Gastroesophageal sphincter (tissue), 4 donors: ENCODE measurements at regions not wholly inside any gene's neighbourhood (a gene's known extent, or its start where the extent isn't known, plus 50 kb on each side); places are given as distances from the start of the nearest gene placed in this dataset.
A peak's percentile ranks its signal among the peaks of the same experiment; 100 is the strongest.

Experiments
- ATAC-seq: fragments of 150-250 bp; one replicate; pipeline ENCODE4 v1.9.1; 2016; ENCODE audit warnings: mild to moderate bottlenecking, moderate library complexity
- H3K27ac ChIP-seq, 4 donors: fragments of 200-600 bp; sonication (generic) in 3 of 4; 1 replicate in 3 of 4; 2 replicates in 1 of 4; pipeline ENCODE4 v1.5.1; 2016 to 2019
- H3K27me3 ChIP-seq: fragments of 200-600 bp; sonication (generic); one replicate; pipeline ENCODE4 v1.5.1; 2019
- H3K36me3 ChIP-seq, 2 donors: fragments of 200-600 bp; sonication (generic); one replicate each; pipeline ENCODE4 v1.5.1; 2019; ENCODE audit warnings: control low read depth in 1 of 2
- H3K4me1 ChIP-seq, 3 donors: fragments of 200-600 bp; sonication (generic); 1 replicate in 2 of 3; 2 replicates in 1 of 3; pipeline ENCODE4 v1.5.1; 2016 to 2019; ENCODE audit warnings: control low read depth in 2 of 3
- H3K4me3 ChIP-seq, 2 donors: fragments of 200-600 bp; sonication (generic); one replicate each; pipeline ENCODE4 v1.5.1; 2019; ENCODE audit warnings: mild to moderate bottlenecking in 1 of 2, moderate library complexity in 1 of 2
- H3K9me3 ChIP-seq, 3 donors: fragments of 200-600 bp; sonication (generic); one replicate each; pipeline ENCODE4 v1.5.1; 2017 to 2019; ENCODE audit warnings: control low read depth in 2 of 3
- EP300 ChIP-seq: sonication (generic); formaldehyde crosslinking; IDR thresholded peaks from one replicate; pipeline ENCODE4 v1.6.1; 2017; ENCODE audit warnings: antibody characterized with exemption, mild to moderate bottlenecking
- POLR2A ChIP-seq, 2 donors: fragments of 450-650 bp; IDR thresholded peaks; one replicate each; pipeline ENCODE4 v1.6.1; 2017; ENCODE audit warnings: antibody characterized with exemption in 2 of 2, mild to moderate bottlenecking in 2 of 2, moderate library complexity in 1 of 2
- POLR2AphosphoS5 ChIP-seq: sonication (generic); formaldehyde crosslinking; IDR thresholded peaks from one replicate; pipeline ENCODE4 v1.6.1; 2017; ENCODE audit warnings: antibody characterized with exemption
- WGBS, 2 donors: methylation state at CpG; one replicate each; pipeline ENCODE4 v1.1.5; 2018; ENCODE audit warnings: low coverage in 1 of 2; 5-methylcytosine and 5-hydroxymethylcytosine counted together
- TF ChIP-seq, protein P1 (sequence below), 4 experiments: fragments of 200-600 bp in 2 of 4; fragments of 450-650 bp in 2 of 4; sonication (generic) in 1 of 4; IDR thresholded peaks; one replicate each; pipeline ENCODE4 v1.5.1; 2017 to 2019; ENCODE audit warnings: antibody characterized with exemption in 4 of 4, mild to moderate bottlenecking in 2 of 4, moderate library complexity in 2 of 4

DNA sequence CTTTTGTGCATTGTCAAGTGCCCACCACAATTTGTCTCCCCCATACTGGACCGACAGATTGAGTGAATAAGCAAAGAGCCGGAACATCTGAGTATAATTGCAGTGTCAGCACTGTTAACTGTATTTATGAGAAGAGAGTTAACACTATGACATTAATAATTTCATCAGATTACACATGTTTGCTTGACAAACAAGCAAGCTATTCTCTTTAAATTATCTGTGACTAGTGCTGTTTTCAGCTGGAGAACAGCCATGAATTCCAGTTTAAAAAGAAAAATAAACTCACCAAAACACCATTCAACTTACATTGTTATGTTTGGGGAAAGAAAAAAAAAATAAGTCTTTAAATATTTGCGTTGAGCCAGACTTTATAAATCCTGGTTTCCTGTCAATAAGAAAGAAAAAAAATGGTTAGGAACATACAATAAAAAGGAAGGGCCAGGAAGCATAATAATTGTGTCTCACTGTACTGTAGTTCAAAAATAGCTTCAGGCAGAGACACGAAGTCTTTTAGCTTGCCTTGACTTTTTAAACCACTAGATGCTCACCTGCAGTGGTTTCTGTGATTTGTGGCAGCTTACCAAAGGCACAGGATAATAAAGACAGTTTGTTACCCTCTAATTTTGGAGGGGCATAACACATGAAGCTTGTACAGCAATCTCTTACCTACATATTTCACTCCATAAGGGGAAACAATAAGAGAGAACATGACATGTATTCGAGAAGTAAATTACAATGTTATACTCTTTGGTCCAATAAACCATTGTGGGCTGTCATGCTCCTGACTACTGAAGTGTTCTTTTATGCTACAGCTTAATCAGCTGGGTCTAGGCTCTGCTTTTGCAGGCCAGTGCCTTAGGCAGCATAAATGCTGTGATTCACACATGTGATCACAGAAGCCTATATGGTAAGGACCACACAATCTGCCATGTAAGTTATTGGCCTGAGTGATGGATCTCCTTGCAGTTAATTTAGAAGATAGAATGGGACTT, 302.0 kb upstream of the ADGRL2 start:
- H3K9me3 ChIP-seq = no peaks in the 10 kb centered on the region
- no peaks in the 10 kb centered on the region for H3K27me3 ChIP-seq
- no peak overlapping the region for H3K27ac ChIP-seq
- H3K4me1 ChIP-seq = peaks cover 0 to 12% (median 5%) of the 10 kb centered on the region in 3 donors
- TF ChIP-seq POLR2A (IDR thresholded peaks at IDR 0.05) (no peak), EP300 (no peak), POLR2AphosphoS5 (no peak)
- TF ChIP-seq, protein P1, sequence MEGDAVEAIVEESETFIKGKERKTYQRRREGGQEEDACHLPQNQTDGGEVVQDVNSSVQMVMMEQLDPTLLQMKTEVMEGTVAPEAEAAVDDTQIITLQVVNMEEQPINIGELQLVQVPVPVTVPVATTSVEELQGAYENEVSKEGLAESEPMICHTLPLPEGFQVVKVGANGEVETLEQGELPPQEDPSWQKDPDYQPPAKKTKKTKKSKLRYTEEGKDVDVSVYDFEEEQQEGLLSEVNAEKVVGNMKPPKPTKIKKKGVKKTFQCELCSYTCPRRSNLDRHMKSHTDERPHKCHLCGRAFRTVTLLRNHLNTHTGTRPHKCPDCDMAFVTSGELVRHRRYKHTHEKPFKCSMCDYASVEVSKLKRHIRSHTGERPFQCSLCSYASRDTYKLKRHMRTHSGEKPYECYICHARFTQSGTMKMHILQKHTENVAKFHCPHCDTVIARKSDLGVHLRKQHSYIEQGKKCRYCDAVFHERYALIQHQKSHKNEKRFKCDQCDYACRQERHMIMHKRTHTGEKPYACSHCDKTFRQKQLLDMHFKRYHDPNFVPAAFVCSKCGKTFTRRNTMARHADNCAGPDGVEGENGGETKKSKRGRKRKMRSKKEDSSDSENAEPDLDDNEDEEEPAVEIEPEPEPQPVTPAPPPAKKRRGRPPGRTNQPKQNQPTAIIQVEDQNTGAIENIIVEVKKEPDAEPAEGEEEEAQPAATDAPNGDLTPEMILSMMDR (IDR thresholded peaks at IDR 0.05) = no peak
- 40 to 55% methylated on average over 4 to 5 of the region's 5 CpGs for WGBS, 2 donors
- ATAC-seq = no peak
- H3K4me3 ChIP-seq = no peak overlapping the region
- H3K36me3 ChIP-seq = no peaks in the 10 kb centered on the region

DNA sequence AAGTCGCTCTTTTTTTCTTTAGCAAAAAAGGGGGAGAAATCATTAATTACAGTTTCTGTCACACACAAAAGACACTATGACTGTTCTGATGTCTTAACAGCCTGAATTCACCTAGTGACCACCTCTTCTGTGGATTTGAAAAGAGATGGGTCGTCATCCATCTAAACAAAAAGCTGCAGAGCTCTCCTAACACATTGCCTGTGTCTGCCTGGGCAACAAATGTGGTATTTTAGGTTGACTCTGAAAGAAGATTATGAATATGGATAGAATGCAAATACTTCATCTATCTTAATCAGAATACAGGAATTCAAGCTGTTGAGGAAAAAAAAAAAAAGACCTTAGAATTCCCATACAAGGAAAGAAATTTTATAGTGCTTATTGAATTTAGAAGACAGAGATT, 304.4 kb upstream of the ADGRL2 start:
- no peak overlapping the region for H3K4me3 ChIP-seq
- H3K36me3 ChIP-seq = no peaks in the 10 kb centered on the region
- no peaks in the 10 kb centered on the region for H3K9me3 ChIP-seq
- H3K27me3 ChIP-seq = no peaks in the 10 kb centered on the region
- peaks cover 7 to 26% (median 12%) of the 10 kb centered on the region in 3 donors for H3K4me1 ChIP-seq
- WGBS, 2 donors = 91 to 94% methylated on average over 2 of the region's 2 CpGs
- TF ChIP-seq, protein P1 (IDR thresholded peaks at IDR 0.05) = no peak
- no peak for TF ChIP-seq POLR2AphosphoS5
- no peak for TF ChIP-seq EP300
- no peak for TF ChIP-seq POLR2A (IDR thresholded peaks at IDR 0.05)
- no peak for ATAC-seq
- H3K27ac ChIP-seq = no peak overlapping the region

DNA sequence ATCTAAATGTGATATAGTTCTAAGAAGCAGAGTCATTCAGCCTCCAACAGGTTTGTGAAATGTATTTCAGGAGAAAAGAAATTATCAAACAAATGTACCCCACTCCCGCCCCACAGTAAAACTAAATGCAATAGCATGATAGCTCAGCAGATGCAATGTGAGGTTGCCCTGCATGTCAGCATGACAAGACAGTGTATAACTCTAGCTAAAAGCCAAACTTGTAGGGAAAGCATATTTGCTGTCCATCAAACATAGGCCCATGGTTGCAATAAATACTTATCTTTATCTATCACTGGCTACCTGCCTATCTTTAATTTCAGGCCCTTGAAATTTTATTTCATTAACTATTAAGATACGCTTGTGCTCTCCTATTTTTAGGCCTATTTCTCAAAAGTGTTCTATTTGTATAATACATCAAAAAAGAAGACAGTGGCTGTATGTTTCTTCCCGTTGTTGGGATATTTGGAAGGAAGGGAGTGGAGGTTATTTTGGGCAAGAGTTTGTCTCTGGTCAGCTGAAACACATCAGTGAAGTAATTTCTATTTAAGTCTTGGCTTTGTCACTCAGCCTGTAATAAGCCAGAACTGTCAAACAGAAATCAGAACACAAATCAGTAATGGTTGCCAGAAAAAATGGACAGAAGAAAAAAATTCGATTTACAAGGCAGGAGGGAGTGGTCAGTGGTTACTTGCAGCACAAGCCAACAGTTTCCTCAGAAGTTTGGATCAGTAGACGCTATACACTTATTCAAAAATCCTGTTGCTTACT, 307.4 kb upstream of the ADGRL2 start:
- WGBS, 2 donors = 12 to 29% methylated on average over 5 of the region's 5 CpGs
- Histone ChIP-seq H3K27ac (peak overlapping the region; percentile 13 to 56 (median 44)), H3K27me3 (no peaks in the 10 kb centered on the region), H3K4me3 (no peak overlapping the region), H3K4me1 (peaks cover 7 to 26% (median 12%) of the 10 kb centered on the region in 3 donors), H3K36me3 (no peaks in the 10 kb centered on the region), H3K9me3 (peaks cover 0 to 20% (median 0%) of the 10 kb centered on the region in 3 donors)
- TF ChIP-seq, protein P1 (IDR thresholded peaks at IDR 0.05) = no peak
- TF ChIP-seq POLR2A (IDR thresholded peaks at IDR 0.05) (no peak), POLR2AphosphoS5 (peak; percentile 13)
- peak; percentile 62 for ATAC-seq

DNA sequence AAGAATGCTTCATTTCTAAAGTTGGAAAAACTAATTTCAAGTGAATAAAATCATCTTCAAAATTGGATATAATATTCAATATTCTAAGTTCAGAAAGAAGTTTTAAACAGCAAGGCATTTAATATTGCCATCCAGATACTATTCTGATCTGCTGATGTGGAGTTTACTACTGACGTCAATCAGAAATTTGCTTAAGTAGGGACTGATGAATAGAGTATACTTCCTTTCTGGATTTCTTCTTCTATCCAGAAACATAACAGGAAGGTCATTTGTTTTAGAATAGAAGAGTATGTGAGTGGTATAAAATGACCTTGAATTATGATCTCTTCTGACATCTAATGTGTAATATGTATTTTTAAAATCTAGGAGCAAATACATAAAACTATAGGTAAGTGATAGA, 308.1 kb upstream of the ADGRL2 start:
- H3K36me3 ChIP-seq = no peaks in the 10 kb centered on the region
- H3K27ac ChIP-seq = peak overlapping the region in 3 of 4 donors; percentile 11 to 56 (median 48)
- 67 to 72% methylated on average over 1 of the region's 1 CpG for WGBS, 2 donors
- TF ChIP-seq EP300 = no peak
- TF ChIP-seq POLR2AphosphoS5 = no peak
- TF ChIP-seq, protein P1 (IDR thresholded peaks at IDR 0.05) = no peak
- no peak for TF ChIP-seq POLR2A (IDR thresholded peaks at IDR 0.05)
- peaks cover 0 to 20% (median 0%) of the 10 kb centered on the region in 3 donors for H3K9me3 ChIP-seq
- H3K4me3 ChIP-seq = no peak overlapping the region
- no peak for ATAC-seq
- peaks cover 7 to 26% (median 12%) of the 10 kb centered on the region in 3 donors for H3K4me1 ChIP-seq
- H3K27me3 ChIP-seq = no peaks in the 10 kb centered on the region
